ENCODE measurements at regions not wholly inside any gene's neighbourhood (a gene's known extent, or its start where the extent isn't known, plus 50 kb on each side); places are given as distances from the start of the nearest gene placed in this dataset.

DNA sequence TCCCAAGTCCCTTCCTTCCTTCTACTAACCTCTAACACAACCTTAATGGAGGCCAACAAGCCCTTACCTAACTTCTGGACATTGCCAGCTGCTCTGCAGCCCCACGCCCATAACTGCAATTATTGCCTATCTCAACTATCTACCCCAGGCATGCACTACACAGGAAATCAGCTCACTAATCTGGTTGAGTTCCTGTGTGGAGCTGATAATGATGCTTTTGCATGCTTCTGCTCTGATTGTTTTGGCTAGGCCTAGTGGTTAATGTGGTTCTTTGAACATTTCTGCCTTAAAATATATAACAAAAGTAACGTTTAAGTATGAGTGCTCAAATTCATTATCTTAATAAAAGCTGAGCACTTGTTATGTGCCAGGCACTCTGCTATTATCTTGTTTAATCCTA is 463.9 kb downstream of the MFSD1 start:
- ATAC-seq: no peak
- TF ChIP-seq RARB (CRISPR knock-in tag; IDR thresholded peaks at IDR 0.05) (no peak), ZC3H10 (CRISPR knock-in tag; IDR thresholded peaks at IDR 0.05) (no peak), ZNF565 (CRISPR knock-in tag; conservative IDR thresholded peaks at IDR 0.05; ENCODE audit: low read depth) (no peak), GLIS3 (CRISPR knock-in tag; IDR thresholded peaks at IDR 0.05) (peak; percentile 70; the same call in 1 of the 2 replicates), OSR1 (CRISPR knock-in tag; IDR thresholded peaks at IDR 0.05) (no peak), ARNTL (CRISPR knock-in tag; IDR thresholded peaks at IDR 0.05; ENCODE audit: borderline replicate concordance, low read depth) (no peak), ZFP30 (CRISPR knock-in tag; IDR thresholded peaks at IDR 0.05) (no peak), ISL1 (CRISPR knock-in tag; IDR thresholded peaks at IDR 0.05) (peak; percentile 77), ESRRG (CRISPR knock-in tag; IDR thresholded peaks at IDR 0.05) (0 out of 2 replicates have a peak, but pooled peaks have one; percentile 42), TCF4 (CRISPR knock-in tag; IDR thresholded peaks at IDR 0.05; ENCODE audit: borderline replicate concordance) (peak; percentile 84), ZNF8 (CRISPR knock-in tag; IDR thresholded peaks at IDR 0.05) (no peak), ZFP3 (CRISPR knock-in tag; IDR thresholded peaks at IDR 0.05) (no peak), CSDC2 (CRISPR knock-in tag; IDR thresholded peaks at IDR 0.05) (no peak), ZNF70 (CRISPR knock-in tag; IDR thresholded peaks at IDR 0.05) (no peak), SNAI2 (CRISPR knock-in tag; IDR thresholded peaks at IDR 0.05) (peak; percentile 24; the same call in 1 of the 2 replicates)
- TF ChIP-seq, protein P1, sequence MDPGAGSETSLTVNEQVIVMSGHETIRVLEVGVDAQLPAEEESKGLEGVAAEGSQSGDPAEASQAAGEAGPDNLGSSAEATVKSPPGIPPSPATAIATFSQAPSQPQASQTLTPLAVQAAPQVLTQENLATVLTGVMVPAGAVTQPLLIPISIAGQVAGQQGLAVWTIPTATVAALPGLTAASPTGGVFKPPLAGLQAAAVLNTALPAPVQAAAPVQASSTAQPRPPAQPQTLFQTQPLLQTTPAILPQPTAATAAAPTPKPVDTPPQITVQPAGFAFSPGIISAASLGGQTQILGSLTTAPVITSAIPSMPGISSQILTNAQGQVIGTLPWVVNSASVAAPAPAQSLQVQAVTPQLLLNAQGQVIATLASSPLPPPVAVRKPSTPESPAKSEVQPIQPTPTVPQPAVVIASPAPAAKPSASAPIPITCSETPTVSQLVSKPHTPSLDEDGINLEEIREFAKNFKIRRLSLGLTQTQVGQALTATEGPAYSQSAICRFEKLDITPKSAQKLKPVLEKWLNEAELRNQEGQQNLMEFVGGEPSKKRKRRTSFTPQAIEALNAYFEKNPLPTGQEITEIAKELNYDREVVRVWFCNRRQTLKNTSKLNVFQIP (CRISPR knock-in tag; IDR thresholded peaks at IDR 0.05; ENCODE audit: borderline replicate concordance, low read depth): no peak
- TF ChIP-seq, protein P2, sequence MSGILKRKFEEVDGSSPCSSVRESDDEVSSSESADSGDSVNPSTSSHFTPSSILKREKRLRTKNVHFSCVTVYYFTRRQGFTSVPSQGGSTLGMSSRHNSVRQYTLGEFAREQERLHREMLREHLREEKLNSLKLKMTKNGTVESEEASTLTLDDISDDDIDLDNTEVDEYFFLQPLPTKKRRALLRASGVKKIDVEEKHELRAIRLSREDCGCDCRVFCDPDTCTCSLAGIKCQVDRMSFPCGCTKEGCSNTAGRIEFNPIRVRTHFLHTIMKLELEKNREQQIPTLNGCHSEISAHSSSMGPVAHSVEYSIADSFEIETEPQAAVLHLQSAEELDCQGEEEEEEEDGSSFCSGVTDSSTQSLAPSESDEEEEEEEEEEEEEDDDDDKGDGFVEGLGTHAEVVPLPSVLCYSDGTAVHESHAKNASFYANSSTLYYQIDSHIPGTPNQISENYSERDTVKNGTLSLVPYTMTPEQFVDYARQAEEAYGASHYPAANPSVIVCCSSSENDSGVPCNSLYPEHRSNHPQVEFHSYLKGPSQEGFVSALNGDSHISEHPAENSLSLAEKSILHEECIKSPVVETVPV (CRISPR knock-in tag; IDR thresholded peaks at IDR 0.05): 0 out of 2 replicates have a peak, but pooled peaks have one; percentile 35
- TF ChIP-seq, protein P3, sequence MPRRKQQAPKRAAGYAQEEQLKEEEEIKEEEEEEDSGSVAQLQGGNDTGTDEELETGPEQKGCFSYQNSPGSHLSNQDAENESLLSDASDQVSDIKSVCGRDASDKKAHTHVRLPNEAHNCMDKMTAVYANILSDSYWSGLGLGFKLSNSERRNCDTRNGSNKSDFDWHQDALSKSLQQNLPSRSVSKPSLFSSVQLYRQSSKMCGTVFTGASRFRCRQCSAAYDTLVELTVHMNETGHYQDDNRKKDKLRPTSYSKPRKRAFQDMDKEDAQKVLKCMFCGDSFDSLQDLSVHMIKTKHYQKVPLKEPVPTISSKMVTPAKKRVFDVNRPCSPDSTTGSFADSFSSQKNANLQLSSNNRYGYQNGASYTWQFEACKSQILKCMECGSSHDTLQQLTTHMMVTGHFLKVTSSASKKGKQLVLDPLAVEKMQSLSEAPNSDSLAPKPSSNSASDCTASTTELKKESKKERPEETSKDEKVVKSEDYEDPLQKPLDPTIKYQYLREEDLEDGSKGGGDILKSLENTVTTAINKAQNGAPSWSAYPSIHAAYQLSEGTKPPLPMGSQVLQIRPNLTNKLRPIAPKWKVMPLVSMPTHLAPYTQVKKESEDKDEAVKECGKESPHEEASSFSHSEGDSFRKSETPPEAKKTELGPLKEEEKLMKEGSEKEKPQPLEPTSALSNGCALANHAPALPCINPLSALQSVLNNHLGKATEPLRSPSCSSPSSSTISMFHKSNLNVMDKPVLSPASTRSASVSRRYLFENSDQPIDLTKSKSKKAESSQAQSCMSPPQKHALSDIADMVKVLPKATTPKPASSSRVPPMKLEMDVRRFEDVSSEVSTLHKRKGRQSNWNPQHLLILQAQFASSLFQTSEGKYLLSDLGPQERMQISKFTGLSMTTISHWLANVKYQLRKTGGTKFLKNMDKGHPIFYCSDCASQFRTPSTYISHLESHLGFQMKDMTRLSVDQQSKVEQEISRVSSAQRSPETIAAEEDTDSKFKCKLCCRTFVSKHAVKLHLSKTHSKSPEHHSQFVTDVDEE (CRISPR knock-in tag; IDR thresholded peaks at IDR 0.05): peak; percentile 89

DNA sequence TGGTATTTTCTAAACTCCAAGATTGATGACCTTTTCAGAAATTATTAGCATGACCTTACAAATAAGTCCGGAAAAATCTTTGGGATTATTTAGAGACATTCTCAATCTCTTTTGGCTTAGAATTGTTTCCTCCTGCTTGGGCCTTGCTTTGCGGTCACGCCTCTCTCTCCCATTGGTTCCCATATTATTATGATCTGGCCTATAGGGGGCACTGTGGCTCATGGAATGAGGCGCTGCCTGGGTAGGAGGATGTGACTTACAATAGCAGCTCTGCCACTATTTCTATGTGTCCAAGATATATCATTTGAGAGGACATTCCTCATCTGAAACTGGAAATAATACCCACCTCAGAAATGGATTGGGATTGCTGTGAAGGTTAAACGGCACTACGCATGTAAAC is 464.9 kb downstream of the MFSD1 start:
- peak; percentile 33; the same call in 1 of the 3 replicates for ATAC-seq
- TF ChIP-seq BACH2 (CRISPR knock-in tag; IDR thresholded peaks at IDR 0.05; ENCODE audit: borderline replicate concordance) (no peak), ZNF70 (CRISPR knock-in tag; IDR thresholded peaks at IDR 0.05) (no peak), GLIS3 (CRISPR knock-in tag; IDR thresholded peaks at IDR 0.05) (no peak), ZC3H10 (CRISPR knock-in tag; IDR thresholded peaks at IDR 0.05) (no peak), ISL1 (CRISPR knock-in tag; IDR thresholded peaks at IDR 0.05) (no peak), TCF4 (CRISPR knock-in tag; IDR thresholded peaks at IDR 0.05; ENCODE audit: borderline replicate concordance) (no peak), RARB (CRISPR knock-in tag; IDR thresholded peaks at IDR 0.05) (no peak), ZFP30 (CRISPR knock-in tag; IDR thresholded peaks at IDR 0.05) (no peak), ESRRG (CRISPR knock-in tag; IDR thresholded peaks at IDR 0.05) (no peak), CSDC2 (CRISPR knock-in tag; IDR thresholded peaks at IDR 0.05) (no peak), OSR1 (CRISPR knock-in tag; IDR thresholded peaks at IDR 0.05) (no peak), ZNF565 (CRISPR knock-in tag; conservative IDR thresholded peaks at IDR 0.05; ENCODE audit: low read depth) (no peak), PPARA (CRISPR knock-in tag; IDR thresholded peaks at IDR 0.05; ENCODE audit: borderline replicate concordance) (no peak), ZFP3 (CRISPR knock-in tag; IDR thresholded peaks at IDR 0.05) (no peak), SNAI2 (CRISPR knock-in tag; IDR thresholded peaks at IDR 0.05) (no peak), TOX (CRISPR knock-in tag; IDR thresholded peaks at IDR 0.05; ENCODE audit: borderline replicate concordance) (no peak)
- TF ChIP-seq, protein P4, sequence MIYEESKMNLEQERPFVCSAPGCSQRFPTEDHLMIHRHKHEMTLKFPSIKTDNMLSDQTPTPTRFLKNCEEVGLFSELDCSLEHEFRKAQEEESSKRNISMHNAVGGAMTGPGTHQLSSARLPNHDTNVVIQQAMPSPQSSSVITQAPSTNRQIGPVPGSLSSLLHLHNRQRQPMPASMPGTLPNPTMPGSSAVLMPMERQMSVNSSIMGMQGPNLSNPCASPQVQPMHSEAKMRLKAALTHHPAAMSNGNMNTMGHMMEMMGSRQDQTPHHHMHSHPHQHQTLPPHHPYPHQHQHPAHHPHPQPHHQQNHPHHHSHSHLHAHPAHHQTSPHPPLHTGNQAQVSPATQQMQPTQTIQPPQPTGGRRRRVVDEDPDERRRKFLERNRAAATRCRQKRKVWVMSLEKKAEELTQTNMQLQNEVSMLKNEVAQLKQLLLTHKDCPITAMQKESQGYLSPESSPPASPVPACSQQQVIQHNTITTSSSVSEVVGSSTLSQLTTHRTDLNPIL (CRISPR knock-in tag; IDR thresholded peaks at IDR 0.05; ENCODE audit: low read depth): no peak
- TF ChIP-seq, protein P2 (CRISPR knock-in tag; IDR thresholded peaks at IDR 0.05): no peak
- TF ChIP-seq, protein P1 (CRISPR knock-in tag; IDR thresholded peaks at IDR 0.05; ENCODE audit: borderline replicate concordance, low read depth): no peak
- TF ChIP-seq, protein P3 (CRISPR knock-in tag; IDR thresholded peaks at IDR 0.05): no peak

Measured in SK-N-SH treated with all-trans-retinoic acid at 6 μM for 48 hours (cell line).